ENCODE measurements at regions not wholly inside any gene's neighbourhood (a gene's known extent, or its start where the extent isn't known, plus 50 kb on each side); places are given as distances from the start of the nearest gene placed in this dataset.

GRCh38 chr13:74930402-74931165, 551.4 kb downstream of the TBC1D4 start:
- DNase-seq = no peak

DNA sequence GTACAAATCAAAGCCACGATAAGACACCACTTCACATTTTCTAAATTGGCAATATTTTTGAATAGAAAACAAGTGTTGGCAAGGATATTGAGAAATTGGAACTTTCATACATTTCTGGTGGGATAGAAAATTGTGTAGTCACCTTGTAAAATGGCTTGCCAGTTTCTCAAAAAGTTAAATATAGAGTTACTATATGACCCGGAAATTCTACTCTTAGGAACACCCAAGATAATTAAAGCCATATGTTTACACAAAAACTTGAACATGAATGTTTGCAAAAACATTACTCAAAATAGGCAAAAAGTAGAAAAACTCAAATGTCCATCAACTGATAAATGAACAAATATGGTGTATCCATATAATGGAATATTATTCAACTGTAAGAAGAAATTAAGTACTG, 552.5 kb downstream of the TBC1D4 start:
- DNase-seq = no peak

DNA sequence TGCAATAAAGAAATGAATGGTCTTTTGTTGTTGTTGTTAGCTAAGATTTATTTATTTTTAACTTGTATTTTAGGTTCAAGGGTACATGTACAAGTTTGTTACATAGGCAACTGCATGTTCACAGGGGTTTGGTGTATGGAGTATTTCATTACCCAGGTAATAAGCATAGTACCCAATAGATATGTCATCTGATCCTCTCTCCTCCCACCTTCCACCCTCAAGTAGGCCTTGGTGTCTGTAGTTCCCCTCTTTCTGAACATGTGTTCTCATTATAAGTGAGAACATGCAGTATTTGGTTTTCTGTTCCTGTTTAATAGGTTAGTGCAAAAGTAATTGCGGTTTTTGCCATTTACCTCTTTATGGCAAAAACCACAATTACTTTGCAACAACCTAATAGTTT, 554.1 kb downstream of the TBC1D4 start:
- DNase-seq = no peak

GRCh38 chr13:74922963-74923362, 559.0 kb downstream of the TBC1D4 start:
- no peak for DNase-seq

DNA sequence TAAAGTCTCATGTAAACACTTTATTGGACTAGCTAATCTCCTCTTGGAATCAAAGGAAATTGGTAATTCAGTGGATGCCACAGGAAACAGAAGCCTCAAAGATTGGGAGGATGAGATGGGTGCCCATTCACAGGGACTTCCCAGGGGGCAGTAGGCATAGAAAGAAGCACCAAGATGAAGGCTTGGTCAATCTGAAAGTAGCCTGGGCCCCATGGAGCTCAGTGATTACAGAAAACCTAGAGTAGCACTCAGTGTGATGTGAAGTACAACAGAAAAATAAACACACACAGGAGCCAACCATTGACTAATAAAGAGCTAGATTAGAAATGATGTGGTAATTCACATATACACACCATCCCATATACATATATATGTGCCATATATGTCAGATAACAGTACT, 560.6 kb downstream of the TBC1D4 start:
- DNase-seq = no peak

DNA sequence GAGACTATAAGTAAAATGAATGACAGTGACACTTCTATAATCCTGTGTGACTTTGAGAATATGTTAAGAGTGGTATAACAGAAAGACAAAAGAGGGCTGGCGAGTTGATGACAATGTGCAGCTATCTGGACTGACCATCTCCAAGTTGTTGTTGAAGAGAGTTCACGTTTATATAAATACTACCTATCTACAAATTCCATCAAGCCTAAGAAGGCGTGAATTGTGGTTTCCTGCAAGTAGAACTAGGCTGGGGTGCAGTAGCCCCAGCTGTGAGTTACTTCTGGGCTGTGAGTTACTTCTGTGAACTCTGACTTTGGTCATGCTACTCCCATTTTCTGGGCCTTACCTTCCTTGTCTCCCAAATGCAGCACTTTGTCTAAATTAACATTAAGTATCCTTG, 561.0 kb downstream of the TBC1D4 start:
- DNase-seq = no peak

DNA sequence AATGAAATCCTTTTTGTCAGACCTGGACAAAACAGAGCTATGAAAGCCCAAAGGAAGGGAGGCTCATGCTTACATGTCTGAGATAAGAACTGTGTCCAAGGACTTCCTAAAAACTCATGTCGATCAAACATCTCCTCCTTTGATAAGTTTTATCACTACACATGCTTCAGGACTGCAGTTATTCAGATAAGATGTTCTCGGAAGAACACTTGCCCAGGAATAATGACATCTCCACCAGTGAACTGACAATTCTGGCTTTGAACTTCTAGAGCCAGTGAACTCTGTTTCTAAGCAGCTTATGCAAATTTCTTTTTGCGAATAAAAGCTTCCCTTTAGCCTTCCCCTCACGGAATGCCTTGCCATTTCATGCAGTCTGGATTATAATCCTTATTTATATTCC, 561.6 kb downstream of the TBC1D4 start:
- DNase-seq = no peak

DNA sequence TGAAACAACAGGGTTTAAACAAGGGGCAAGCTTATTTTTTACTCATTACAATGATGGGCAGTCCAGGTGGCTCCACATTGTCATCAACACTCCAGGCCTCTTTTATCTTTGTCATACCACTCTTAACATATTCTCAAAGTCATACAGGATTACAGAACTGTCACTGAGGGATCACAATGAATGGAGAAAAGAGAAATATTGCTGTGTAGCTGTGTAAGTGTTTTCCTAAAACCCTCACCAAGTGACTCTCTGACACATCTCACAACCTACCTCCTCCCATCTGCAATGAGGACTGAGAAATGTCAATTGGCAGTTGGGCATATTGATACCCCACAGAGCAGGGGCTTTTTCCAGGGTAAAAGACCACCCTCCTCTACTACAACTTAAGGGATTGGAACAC, 562.1 kb downstream of the TBC1D4 start:
- no peak for DNase-seq

DNA sequence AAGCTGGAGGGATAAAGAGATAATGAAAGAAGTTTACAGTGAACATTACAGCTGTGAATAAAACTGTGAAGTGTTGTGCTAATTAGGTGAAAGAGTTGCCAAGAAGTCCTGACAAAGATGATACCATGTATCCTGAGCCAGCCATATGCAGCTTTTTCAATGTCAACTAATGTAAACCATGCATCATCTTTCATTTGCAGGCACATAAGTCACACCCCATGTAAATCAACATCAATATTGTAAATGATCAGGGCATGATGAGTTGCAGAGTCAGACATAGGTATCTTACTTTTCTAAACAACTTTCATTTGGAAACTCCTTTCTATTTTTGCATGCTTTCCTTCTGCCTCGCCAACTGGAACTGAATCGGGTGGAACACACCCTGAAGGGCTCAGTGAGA, 569.1 kb downstream of the TBC1D4 start:
- DNase-seq = no peak

- no peak for DNase-seq
These were observed 571.6 kb downstream of the TBC1D4 start for GRCh38 chr13:74910415-74910814.

DNA sequence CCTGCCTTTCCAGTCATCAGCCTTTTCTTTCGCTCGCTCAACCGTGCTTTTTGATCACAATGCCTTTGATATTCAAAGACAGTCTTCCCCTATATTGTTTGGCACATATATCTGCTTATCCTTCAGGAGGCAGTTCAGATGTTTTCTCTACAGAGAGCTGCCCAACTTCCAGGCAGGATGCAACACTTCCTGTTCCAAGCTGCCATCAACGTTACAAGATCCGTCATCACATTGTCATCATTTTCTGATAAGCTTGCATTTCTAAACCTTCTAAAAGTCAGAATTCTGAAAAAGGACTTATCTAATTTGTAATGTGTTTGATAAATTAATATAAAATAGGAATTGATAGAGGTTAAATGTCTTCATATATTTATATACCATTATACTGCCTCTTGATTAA, 574.2 kb downstream of the TBC1D4 start:
- DNase-seq = no peak

GRCh38 chr13:74904556-74904955, 577.4 kb downstream of the TBC1D4 start:
- no peak for DNase-seq

DNA sequence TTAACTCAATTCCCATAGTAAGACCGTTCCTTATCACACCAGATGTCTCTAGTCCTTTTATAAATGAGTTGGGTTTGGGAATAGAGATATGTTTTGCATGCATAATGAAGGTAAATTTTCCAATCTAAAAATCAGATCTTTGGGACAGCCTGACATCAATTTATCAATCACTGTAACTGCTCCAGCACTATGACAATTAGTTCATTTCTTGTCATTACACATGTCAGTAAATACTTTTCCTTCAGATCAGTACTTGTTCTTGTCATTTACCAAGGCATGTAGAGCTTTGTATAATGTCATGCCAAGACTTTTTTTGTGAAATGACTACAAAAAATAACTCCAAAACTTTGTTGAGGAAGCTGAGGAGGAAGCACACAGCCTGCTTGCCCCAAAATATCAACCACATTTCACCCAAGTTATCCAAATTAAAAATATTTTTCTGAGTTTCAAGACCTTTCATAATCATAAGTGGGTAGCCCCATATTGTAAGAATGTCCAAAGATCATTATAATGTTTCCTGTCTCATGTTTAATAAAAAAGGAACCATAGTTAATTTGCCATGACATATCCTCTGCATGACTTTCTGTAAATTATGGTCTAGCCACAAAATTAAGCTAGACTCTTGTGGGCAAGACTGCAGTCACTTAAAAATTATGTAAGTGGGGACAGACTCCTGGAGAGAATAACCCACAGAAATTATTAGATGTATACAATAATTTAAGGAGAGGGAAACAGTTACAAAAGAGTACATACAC, 586.8 kb downstream of the TBC1D4 start:
- DNase-seq = no peak

DNA sequence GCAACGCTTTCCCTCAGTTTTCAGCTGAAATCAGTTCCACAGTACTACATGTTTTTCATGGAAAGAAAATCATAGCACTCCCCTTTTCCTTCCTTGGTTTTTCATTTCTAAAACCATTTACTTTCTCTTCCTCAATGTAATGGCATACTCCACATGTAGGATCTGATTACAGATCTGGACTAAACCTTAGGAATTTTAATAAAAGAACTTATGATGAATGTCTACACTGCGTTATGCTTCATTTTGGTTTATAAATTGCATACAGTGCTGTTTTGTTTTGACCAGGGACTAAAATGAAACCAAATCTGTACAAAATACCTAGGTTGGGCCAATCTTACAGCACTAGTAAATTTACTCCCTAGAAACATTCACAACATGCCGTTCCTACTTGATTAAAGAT, 589.9 kb downstream of the TBC1D4 start:
- no peak for DNase-seq

GRCh38 chr13:74891610-74892009, 590.4 kb downstream of the TBC1D4 start:
- DNase-seq = no peak

GRCh38 chr13:74889321-74889720, 592.6 kb downstream of the TBC1D4 start:
- no peak for DNase-seq

DNA sequence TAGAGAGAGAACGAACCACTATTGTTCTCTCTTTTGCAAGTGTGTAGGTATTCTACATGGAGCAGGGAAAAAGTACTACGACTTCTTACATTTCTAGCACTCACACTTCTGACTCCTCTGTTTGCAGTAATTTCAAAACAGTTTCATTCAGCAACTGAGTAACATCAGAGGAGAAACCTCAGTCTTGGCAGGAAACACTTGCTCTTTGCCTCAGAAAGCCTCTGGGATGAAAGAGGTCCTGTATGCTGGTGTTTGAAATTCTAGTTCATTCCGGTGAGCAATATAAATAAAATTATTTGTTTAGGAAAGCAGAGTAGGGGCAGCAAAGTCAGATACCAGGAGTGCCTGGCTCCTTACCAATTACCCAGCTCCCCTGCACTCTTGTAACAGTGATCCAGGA, 595.5 kb downstream of the TBC1D4 start:
- no peak for DNase-seq

- no peak for DNase-seq
These were observed 598.1 kb downstream of the TBC1D4 start for GRCh38 chr13:74883834-74884233.

- no peak for DNase-seq
These were observed 610.4 kb downstream of the TBC1D4 start for GRCh38 chr13:74871369-74872070.

DNA sequence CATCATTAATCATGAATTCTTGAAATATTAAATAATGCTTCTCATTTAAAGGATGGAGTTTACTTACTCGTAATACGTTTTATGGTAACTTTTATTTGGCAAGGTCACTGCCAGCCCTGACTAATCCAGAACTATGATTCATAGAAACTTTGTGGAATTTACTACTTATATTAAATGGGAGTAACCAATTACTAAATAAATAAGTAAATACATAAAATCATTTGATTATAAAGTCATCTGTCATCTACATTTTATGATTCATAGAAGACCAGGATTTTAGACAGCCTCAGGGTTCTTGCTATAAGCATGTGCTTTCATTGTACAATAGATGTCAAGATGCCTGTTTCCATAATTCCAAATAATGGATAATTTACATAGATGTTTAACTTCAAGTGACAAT, 611.1 kb downstream of the TBC1D4 start:
- no peak for DNase-seq

DNA sequence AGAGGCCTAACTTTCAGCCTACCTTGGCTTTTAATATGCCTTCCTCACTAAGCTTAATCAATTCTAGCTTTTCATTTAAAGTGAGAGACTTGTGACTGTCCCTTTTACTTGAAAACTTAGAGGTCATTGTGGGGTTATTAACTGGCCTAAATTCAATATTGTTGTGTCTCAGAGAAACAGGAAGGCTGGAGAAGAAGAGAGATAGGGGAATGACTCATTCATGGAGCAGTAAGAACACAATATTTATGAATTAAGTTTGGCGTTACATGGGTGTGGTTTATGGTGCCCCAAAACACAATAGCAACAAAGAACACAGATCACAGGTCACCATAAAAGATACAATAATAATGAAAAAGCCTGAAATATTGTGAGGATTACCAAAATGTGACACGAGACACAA, 612.1 kb downstream of the TBC1D4 start:
- DNase-seq = no peak

DNA sequence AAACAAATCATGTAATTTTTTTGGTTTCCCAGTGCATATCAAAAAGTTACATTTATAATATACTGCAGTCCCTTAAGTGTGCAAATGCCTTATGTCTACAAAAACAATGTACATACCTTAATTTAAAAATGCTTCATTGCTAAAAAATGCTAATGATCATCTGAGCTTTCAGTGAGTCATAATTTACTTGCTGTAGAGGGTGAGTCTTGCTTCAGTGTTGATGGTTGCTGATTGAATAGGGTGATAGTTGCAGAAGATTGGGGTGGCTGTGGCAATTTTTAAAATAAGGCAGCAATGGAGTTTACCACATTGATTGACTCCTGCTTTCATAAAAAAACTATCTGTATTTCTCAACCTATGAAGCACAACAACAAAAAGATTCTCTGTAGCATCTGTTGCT, 613.9 kb downstream of the TBC1D4 start:
- no peak for DNase-seq

DNA sequence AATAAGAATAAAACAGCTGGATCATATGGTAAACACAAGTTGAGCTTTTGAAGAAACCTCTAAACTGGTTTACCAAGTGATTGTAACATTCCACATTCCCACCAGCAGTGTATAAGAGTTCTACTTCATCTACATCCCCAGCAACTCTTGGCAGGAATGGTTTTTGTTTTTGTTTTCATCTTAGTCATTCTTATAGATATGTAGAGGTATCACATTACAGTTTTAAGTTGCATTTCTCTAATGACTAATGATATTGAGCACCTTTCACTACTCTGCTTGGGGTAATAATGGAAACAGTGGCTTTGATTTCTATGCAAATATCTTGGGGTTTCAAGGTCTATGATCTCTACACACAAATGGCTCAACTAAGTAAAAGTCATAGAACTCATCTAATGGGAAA, 614.5 kb downstream of the TBC1D4 start:
- no peak for DNase-seq

GRCh38 chr13:74866101-74866500, 615.9 kb downstream of the TBC1D4 start:
- DNase-seq = no peak

Data from stimulated activated CD8-positive, alpha-beta memory T cell treated with anti-CD3 and anti-CD28 coated beads, Interleukin-4, amount 100 ng/mL, for 48 hours (primary cell).